ENCODE measurements at regions not wholly inside any gene's neighbourhood (a gene's known extent, or its start where the extent isn't known, plus 50 kb on each side); places are given as distances from the start of the nearest gene placed in this dataset.

- Histone ChIP-seq H3K4me1 (ENCODE audit: control insufficient read depth, insufficient read depth, low read length) (no peaks in the 10 kb centered on the region; the same call in 1 of the 2 replicates), H3K9me3 (ENCODE audit: control insufficient read depth, insufficient read depth, low read length) (no peaks in the 10 kb centered on the region), H3K4me3 (ENCODE audit: low read length) (no peak overlapping the region), H3K27me3 (ENCODE audit: control insufficient read depth, insufficient read depth, low read length) (no peaks in the 10 kb centered on the region), H3K36me3 (ENCODE audit: control insufficient read depth, insufficient read depth, low read length) (no peaks in the 10 kb centered on the region), H3K27ac (ENCODE audit: low read length) (no peak overlapping the region)
- WGBS (ENCODE audit: insufficient coverage, insufficient read length), result no CpG with 5 or more reads among the region's 8 CpGs
- DNase-seq (ENCODE audit: low read depth, low spot score), result no peak
Observed at GRCh38 chr3:135349254-135349948, 554.3 kb downstream of the EPHB1 start.

- no peaks in the 10 kb centered on the region for H3K27me3 ChIP-seq (ENCODE audit: control insufficient read depth, insufficient read depth, low read length)
- H3K9me3 ChIP-seq (ENCODE audit: control insufficient read depth, insufficient read depth, low read length), result no peaks in the 10 kb centered on the region
- no peaks in the 10 kb centered on the region; the same call in 1 of the 2 replicates for H3K4me1 ChIP-seq (ENCODE audit: control insufficient read depth, insufficient read depth, low read length)
- no peaks in the 10 kb centered on the region for H3K36me3 ChIP-seq (ENCODE audit: control insufficient read depth, insufficient read depth, low read length)
- no peak overlapping the region for H3K4me3 ChIP-seq (ENCODE audit: low read length)
- no peak for DNase-seq (ENCODE audit: low read depth, low spot score)
- WGBS (ENCODE audit: insufficient coverage, insufficient read length), result no CpG with 5 or more reads among the region's 8 CpGs
- no peak overlapping the region for H3K27ac ChIP-seq (ENCODE audit: low read length)
Observed at GRCh38 chr3:135352213-135352612, 557.2 kb downstream of the EPHB1 start.

- no peak overlapping the region for H3K4me3 ChIP-seq (ENCODE audit: low read length)
- no peak overlapping the region for H3K27ac ChIP-seq (ENCODE audit: low read length)
- no peaks in the 10 kb centered on the region for H3K36me3 ChIP-seq (ENCODE audit: control insufficient read depth, insufficient read depth, low read length)
- no peaks in the 10 kb centered on the region for H3K27me3 ChIP-seq (ENCODE audit: control insufficient read depth, insufficient read depth, low read length)
- DNase-seq (ENCODE audit: low read depth, low spot score), result no peak
- no peaks in the 10 kb centered on the region for H3K4me1 ChIP-seq (ENCODE audit: control insufficient read depth, insufficient read depth, low read length)
- WGBS (ENCODE audit: insufficient coverage, insufficient read length), result no CpG with 5 or more reads among the region's 3 CpGs
- H3K9me3 ChIP-seq (ENCODE audit: control insufficient read depth, insufficient read depth, low read length), result no peaks in the 10 kb centered on the region
Observed at GRCh38 chr3:135362889-135363288, 567.8 kb downstream of the EPHB1 start.

GRCh38 chr3:135364676-135365075, 569.6 kb downstream of the EPHB1 start:
- Histone ChIP-seq H3K9me3 (ENCODE audit: control insufficient read depth, insufficient read depth, low read length) (no peaks in the 10 kb centered on the region), H3K4me1 (ENCODE audit: control insufficient read depth, insufficient read depth, low read length) (no peaks in the 10 kb centered on the region), H3K4me3 (ENCODE audit: low read length) (no peak overlapping the region), H3K36me3 (ENCODE audit: control insufficient read depth, insufficient read depth, low read length) (no peaks in the 10 kb centered on the region), H3K27me3 (ENCODE audit: control insufficient read depth, insufficient read depth, low read length) (no peaks in the 10 kb centered on the region), H3K27ac (ENCODE audit: low read length) (no peak overlapping the region)
- no peak for DNase-seq (ENCODE audit: low read depth, low spot score)

- WGBS (ENCODE audit: insufficient coverage, insufficient read length), result no CpG with 5 or more reads among the region's 3 CpGs
Observed at GRCh38 chr3:135366816-135367215, 571.8 kb downstream of the EPHB1 start.

GRCh38 chr3:135368316-135368715, 573.3 kb downstream of the EPHB1 start:
- DNase-seq (ENCODE audit: low read depth, low spot score), result peak; percentile 25
- H3K9me3 ChIP-seq (ENCODE audit: control insufficient read depth, insufficient read depth, low read length), result no peaks in the 10 kb centered on the region
- no peak overlapping the region for H3K4me3 ChIP-seq (ENCODE audit: low read length)
- no peaks in the 10 kb centered on the region for H3K27me3 ChIP-seq (ENCODE audit: control insufficient read depth, insufficient read depth, low read length)
- H3K27ac ChIP-seq (ENCODE audit: low read length), result no peak overlapping the region
- no peaks in the 10 kb centered on the region for H3K36me3 ChIP-seq (ENCODE audit: control insufficient read depth, insufficient read depth, low read length)
- H3K4me1 ChIP-seq (ENCODE audit: control insufficient read depth, insufficient read depth, low read length), result no peaks in the 10 kb centered on the region
- no CpG with 5 or more reads among the region's 3 CpGs for WGBS (ENCODE audit: insufficient coverage, insufficient read length)

More at GRCh38 chr3:135366816-135367215, 571.8 kb downstream of the EPHB1 start:
- no peak for DNase-seq (ENCODE audit: low read depth, low spot score)
- Histone ChIP-seq H3K36me3 (ENCODE audit: control insufficient read depth, insufficient read depth, low read length) (no peaks in the 10 kb centered on the region), H3K27ac (ENCODE audit: low read length) (no peak overlapping the region), H3K27me3 (ENCODE audit: control insufficient read depth, insufficient read depth, low read length) (no peaks in the 10 kb centered on the region), H3K9me3 (ENCODE audit: control insufficient read depth, insufficient read depth, low read length) (no peaks in the 10 kb centered on the region), H3K4me1 (ENCODE audit: control insufficient read depth, insufficient read depth, low read length) (no peaks in the 10 kb centered on the region), H3K4me3 (ENCODE audit: low read length) (no peak overlapping the region)

- no CpG with 5 or more reads among the region's 3 CpGs for WGBS (ENCODE audit: insufficient coverage, insufficient read length)
- no peaks in the 10 kb centered on the region for H3K9me3 ChIP-seq (ENCODE audit: control insufficient read depth, insufficient read depth, low read length)
Observed at GRCh38 chr3:135368781-135369180, 573.7 kb downstream of the EPHB1 start.

GRCh38 chr3:135374571-135374970, 579.5 kb downstream of the EPHB1 start:
- H3K27me3 ChIP-seq (ENCODE audit: control insufficient read depth, insufficient read depth, low read length), result no peaks in the 10 kb centered on the region
- no peak for DNase-seq (ENCODE audit: low read depth, low spot score)
- H3K9me3 ChIP-seq (ENCODE audit: control insufficient read depth, insufficient read depth, low read length), result no peaks in the 10 kb centered on the region
- H3K36me3 ChIP-seq (ENCODE audit: control insufficient read depth, insufficient read depth, low read length), result no peaks in the 10 kb centered on the region
- H3K27ac ChIP-seq (ENCODE audit: low read length), result no peak overlapping the region
- WGBS (ENCODE audit: insufficient coverage, insufficient read length), result 100% methylated on average over 1 of the region's 3 CpGs
- no peaks in the 10 kb centered on the region for H3K4me1 ChIP-seq (ENCODE audit: control insufficient read depth, insufficient read depth, low read length)
- no peak overlapping the region for H3K4me3 ChIP-seq (ENCODE audit: low read length)

More at GRCh38 chr3:135368781-135369180, 573.7 kb downstream of the EPHB1 start:
- Histone ChIP-seq H3K36me3 (ENCODE audit: control insufficient read depth, insufficient read depth, low read length) (no peaks in the 10 kb centered on the region), H3K4me3 (ENCODE audit: low read length) (no peak overlapping the region), H3K27ac (ENCODE audit: low read length) (no peak overlapping the region), H3K27me3 (ENCODE audit: control insufficient read depth, insufficient read depth, low read length) (no peaks in the 10 kb centered on the region), H3K4me1 (ENCODE audit: control insufficient read depth, insufficient read depth, low read length) (no peaks in the 10 kb centered on the region)
- no peak for DNase-seq (ENCODE audit: low read depth, low spot score)

GRCh38 chr3:135382188-135382587, 583.3 kb upstream of the PPP2R3A start:
- Histone ChIP-seq H3K9me3 (ENCODE audit: control insufficient read depth, insufficient read depth, low read length) (no peaks in the 10 kb centered on the region), H3K27me3 (ENCODE audit: control insufficient read depth, insufficient read depth, low read length) (no peaks in the 10 kb centered on the region), H3K36me3 (ENCODE audit: control insufficient read depth, insufficient read depth, low read length) (no peaks in the 10 kb centered on the region), H3K27ac (ENCODE audit: low read length) (no peak overlapping the region), H3K4me1 (ENCODE audit: control insufficient read depth, insufficient read depth, low read length) (no peaks in the 10 kb centered on the region), H3K4me3 (ENCODE audit: low read length) (no peak overlapping the region)
- no peak for DNase-seq (ENCODE audit: low read depth, low spot score)
- WGBS (ENCODE audit: insufficient coverage, insufficient read length), result no CpG with 5 or more reads among the region's 3 CpGs

GRCh38 chr3:135382621-135383020, 582.9 kb upstream of the PPP2R3A start:
- H3K4me1 ChIP-seq (ENCODE audit: control insufficient read depth, insufficient read depth, low read length), result no peaks in the 10 kb centered on the region
- DNase-seq (ENCODE audit: low read depth, low spot score), result no peak
- H3K27me3 ChIP-seq (ENCODE audit: control insufficient read depth, insufficient read depth, low read length), result no peaks in the 10 kb centered on the region
- no peak overlapping the region for H3K4me3 ChIP-seq (ENCODE audit: low read length)
- no peak overlapping the region for H3K27ac ChIP-seq (ENCODE audit: low read length)
- WGBS (ENCODE audit: insufficient coverage, insufficient read length), result no CpG with 5 or more reads among the region's 3 CpGs
- no peaks in the 10 kb centered on the region for H3K36me3 ChIP-seq (ENCODE audit: control insufficient read depth, insufficient read depth, low read length)
- H3K9me3 ChIP-seq (ENCODE audit: control insufficient read depth, insufficient read depth, low read length), result no peaks in the 10 kb centered on the region

- Histone ChIP-seq H3K9me3 (ENCODE audit: control insufficient read depth, insufficient read depth, low read length) (no peaks in the 10 kb centered on the region), H3K36me3 (ENCODE audit: control insufficient read depth, insufficient read depth, low read length) (no peaks in the 10 kb centered on the region), H3K4me3 (ENCODE audit: low read length) (no peak overlapping the region), H3K27me3 (ENCODE audit: control insufficient read depth, insufficient read depth, low read length) (no peaks in the 10 kb centered on the region), H3K27ac (ENCODE audit: low read length) (no peak overlapping the region), H3K4me1 (ENCODE audit: control insufficient read depth, insufficient read depth, low read length) (no peaks in the 10 kb centered on the region)
- no peak for DNase-seq (ENCODE audit: low read depth, low spot score)
- WGBS (ENCODE audit: insufficient coverage, insufficient read length), result no CpG with 5 or more reads among the region's 6 CpGs
Observed at GRCh38 chr3:135383301-135383700, 582.2 kb upstream of the PPP2R3A start.
